PC-9 (cell line): ENCODE measurements at regions not wholly inside any gene's neighbourhood (a gene's known extent, or its start where the extent isn't known, plus 50 kb on each side); places are given as distances from the start of the nearest gene placed in this dataset.
"Not testable (repeated sequence)": the region's sequence is repeated elsewhere in the genome, so short reads cannot be mapped to it uniquely, and the experiment has no call there.

Experiments
- BruUV-seq: library from RNA; stranded (reverse); fragments of 400-500 nt; replicated peaks from 2 replicates; lab custom pipeline; 2021; lab: Mats Ljungman, UMichigan
- CTCF ChIA-PET: fragments of 300-600 bp; sonication (Branson Sonifier 250); formaldehyde crosslinking; loops from one replicate; lab custom pipeline; 2022; ENCODE audit warnings: antibody characterized with exemption; lab: Charles Lee
- POLR2A ChIA-PET: fragments of 300-600 bp; sonication (Branson Sonifier 250); formaldehyde crosslinking; loops from one replicate; lab custom pipeline; 2022; ENCODE audit warnings: antibody characterized with exemption; ENCODE audit not compliant: unreplicated experiment; lab: Charles Lee
- DNase-seq, 2 experiments: peaks; one replicate each; pipeline versions ENCODE4 v3.0.0 to v3.0.0-alpha.2; 2015 to 2022; ENCODE audit warnings: mixed read lengths in 1 of 2
- H2AFZ ChIP-seq: fragments of 200-600 bp; sonication (generic); 2 replicates; pipeline ENCODE4 v1.8.1; 2017; ENCODE audit warnings: antibody characterized with exemption
- H3F3A ChIP-seq: fragments of 200-600 bp; sonication (generic); 2 replicates; pipeline ENCODE4 v1.8.1; 2017; ENCODE audit warnings: antibody characterized with exemption, mild to moderate bottlenecking, low read depth; ENCODE audit not compliant: insufficient read depth
- H3K27ac ChIP-seq: fragments of 200-600 bp; sonication (generic); 2 replicates; pipeline ENCODE4 v1.6.1; 2016; ENCODE audit warnings: mixed run types
- H3K27me3 ChIP-seq: fragments of 200-600 bp; sonication (generic); 2 replicates; pipeline ENCODE4 v1.6.1; 2016; ENCODE audit warnings: low read depth, mixed run types; ENCODE audit not compliant: insufficient read depth
- H3K36me3 ChIP-seq: fragments of 200-600 bp; sonication (generic); 2 replicates; pipeline ENCODE4 v1.6.1; 2016; ENCODE audit warnings: low read depth, mixed run types
- H3K4me1 ChIP-seq: fragments of 200-600 bp; sonication (generic); replicated peaks from 2 replicates; pipeline ENCODE4 v1.6.1; 2016; ENCODE audit warnings: mixed run types; ENCODE audit not compliant: insufficient read depth
- H3K4me2 ChIP-seq: fragments of 200-600 bp; sonication (generic); 2 replicates; pipeline ENCODE4 v1.6.1; 2017; ENCODE audit warnings: mixed run types
- H3K4me3 ChIP-seq: fragments of 200-600 bp; sonication (generic); 2 replicates; pipeline ENCODE4 v1.6.1; 2016; ENCODE audit warnings: mixed run types
- H3K79me2 ChIP-seq: fragments of 200-600 bp; sonication (generic); 2 replicates; pipeline ENCODE4 v1.6.1; 2017; ENCODE audit warnings: low read depth, mixed run types
- H3K9me2 ChIP-seq: fragments of 200-600 bp; sonication (generic); 2 replicates; pipeline ENCODE4 v1.8.1; 2017; ENCODE audit warnings: mild to moderate bottlenecking; ENCODE audit not compliant: insufficient read depth
- H3K9me3 ChIP-seq: fragments of 200-600 bp; sonication (generic); 2 replicates; pipeline ENCODE4 v1.8.1; 2016; ENCODE audit warnings: low read depth; ENCODE audit not compliant: insufficient read depth
- H4K20me1 ChIP-seq: fragments of 200-600 bp; sonication (generic); 2 replicates; pipeline ENCODE4 v1.8.1; 2017; ENCODE audit not compliant: insufficient read depth
- CTCF ChIP-seq: fragments of 200-600 bp; sonication (generic); conservative IDR thresholded peaks from 2 replicates; pipeline ENCODE4 v1.6.1; 2017; ENCODE audit warnings: mixed run types, antibody characterized with exemption, mild to moderate bottlenecking, moderate library complexity
- EZH2 ChIP-seq: fragments of 200-600 bp; sonication (generic); IDR thresholded peaks from 2 replicates; pipeline ENCODE4 v1.8.0; 2017; ENCODE audit warnings: antibody characterized with exemption, low read depth
- intact Hi-C: fragments of 100-400 bp; cut with micrococcal nuclease; formaldehyde crosslinking; loops from one replicate; pipeline ENCODE4 v1.10.0; 2022; ENCODE audit not compliant: unreplicated experiment

- Histone ChIP-seq H3K9me3 (no peaks in the 10 kb centered on the region), H4K20me1 (no peaks in the 10 kb centered on the region), H3F3A (no peaks in the 10 kb centered on the region), H3K4me1 (no peaks in the 10 kb centered on the region), H3K4me3 (no peak overlapping the region), H3K9me2 (no peaks in the 10 kb centered on the region), H3K36me3 (no peaks in the 10 kb centered on the region), H3K27ac (no peak overlapping the region), H3K27me3 (peaks cover 13% of the 10 kb centered on the region; the same call in 1 of the 2 replicates), H3K79me2 (no peaks in the 10 kb centered on the region), H2AFZ (no peak overlapping the region), H3K4me2 (no peak overlapping the region)
- POLR2A ChIA-PET = no interaction called here
- DNase-seq = no peak
- no peak for TF ChIP-seq EZH2
- TF ChIP-seq CTCF = no peak
- CTCF ChIA-PET = no interaction called here
- intact Hi-C loops = no loop called here
- no TSS peak for BruUV-seq
Measured at GRCh38 chr12:113533842-113534375, 62.2 kb upstream of the LHX5 start.

- TF ChIP-seq EZH2 (no peak), CTCF (no peak)
- Histone ChIP-seq H3K9me3 (no peaks in the 10 kb centered on the region), H3K4me1 (no peaks in the 10 kb centered on the region), H3K36me3 (no peaks in the 10 kb centered on the region), H3K4me3 (no peak overlapping the region), H4K20me1 (no peaks in the 10 kb centered on the region; the same call in 1 of the 2 replicates), H3K79me2 (no peaks in the 10 kb centered on the region), H3K9me2 (no peaks in the 10 kb centered on the region), H3K27me3 (peaks cover 21% of the 10 kb centered on the region; the same call in 1 of the 2 replicates), H2AFZ (no peak overlapping the region), H3F3A (no peaks in the 10 kb centered on the region), H3K4me2 (no peak overlapping the region), H3K27ac (no peak overlapping the region)
- CTCF ChIA-PET = no interaction called here
- intact Hi-C loops = no loop called here
- no TSS peak for BruUV-seq
- POLR2A ChIA-PET = no interaction called here
- DNase-seq = no peak
Measured at GRCh38 chr12:113532292-113532691, 60.6 kb upstream of the LHX5 start.

GRCh38 chr12:113531073-113531472 is 59.4 kb upstream of the LHX5 start:
- H2AFZ ChIP-seq, H3F3A ChIP-seq, H3K9me2 ChIP-seq, H3K27ac ChIP-seq, H3K4me2 ChIP-seq, BruUV-seq, H4K20me1 ChIP-seq, H3K36me3 ChIP-seq, DNase-seq, intact Hi-C loops, H3K4me1 ChIP-seq, H3K9me3 ChIP-seq, H3K79me2 ChIP-seq, CTCF ChIA-PET, POLR2A ChIA-PET, H3K4me3 ChIP-seq: not testable (repeated sequence)
- H3K27me3 ChIP-seq = peaks cover 22% of the 10 kb centered on the region; the same call in 1 of the 2 replicates
